ENCODE measurements at regions not wholly inside any gene's neighbourhood (a gene's known extent, or its start where the extent isn't known, plus 50 kb on each side); places are given as distances from the start of the nearest gene placed in this dataset.
"Not testable (repeated sequence)": the region's sequence is repeated elsewhere in the genome, so short reads cannot be mapped to it uniquely, and the experiment has no call there.

- no peak overlapping the region for H3K4me3 Mint-ChIP-seq
- ATAC-seq (ENCODE audit: low read depth) (no peak), DNase-seq (no peak)
- H3K27ac Mint-ChIP-seq, result no peak overlapping the region
- CTCF ChIA-PET, result no interaction called here
- peaks cover 14% of the 10 kb centered on the region for H3K27me3 Mint-ChIP-seq
- H3K9me3 Mint-ChIP-seq, result peaks cover under 1% of the 10 kb centered on the region
- POLR2A ChIA-PET, result no interaction called here
- intact Hi-C loops (cut with micrococcal nuclease), result no loop called here
- H3K36me3 Mint-ChIP-seq (ENCODE audit: low read depth), result no peaks in the 10 kb centered on the region
- no peak for TF ChIP-seq CTCF (IDR thresholded peaks at IDR 0.05)
- H3K4me1 Mint-ChIP-seq, result no peaks in the 10 kb centered on the region
Observed at GRCh38 chr5:96548905-96549304, 113.3 kb upstream of the CAST start.

GRCh38 chr5:96560857-96561256 lies 101.3 kb upstream of the CAST start:
- POLR2A ChIA-PET; DNase-seq; H3K9me3 Mint-ChIP-seq; ATAC-seq (ENCODE audit: low read depth); H3K36me3 Mint-ChIP-seq (ENCODE audit: low read depth); CTCF ChIA-PET; H3K4me3 Mint-ChIP-seq; intact Hi-C loops (cut with micrococcal nuclease); H3K4me1 Mint-ChIP-seq; H3K27me3 Mint-ChIP-seq; H3K27ac Mint-ChIP-seq: not testable (repeated sequence)

- H3K27me3 Mint-ChIP-seq, result peaks cover 2% of the 10 kb centered on the region
- intact Hi-C loops (cut with micrococcal nuclease), result no loop called here
- POLR2A ChIA-PET, result no interaction called here
- H3K36me3 Mint-ChIP-seq (ENCODE audit: low read depth), result no peaks in the 10 kb centered on the region
- ATAC-seq (ENCODE audit: low read depth) (no peak), DNase-seq (no peak)
- no peak overlapping the region for H3K27ac Mint-ChIP-seq
- peaks cover 8% of the 10 kb centered on the region for H3K4me1 Mint-ChIP-seq
- no peaks in the 10 kb centered on the region for H3K9me3 Mint-ChIP-seq
- no peak overlapping the region for H3K4me3 Mint-ChIP-seq
- no peak for TF ChIP-seq CTCF (IDR thresholded peaks at IDR 0.05)
- CTCF ChIA-PET, result no interaction called here
Observed at GRCh38 chr5:96562614-96563013, 99.6 kb upstream of the CAST start.

- no peak for ATAC-seq (ENCODE audit: low read depth)
- H3K27me3 Mint-ChIP-seq, result peaks cover 5% of the 10 kb centered on the region
- H3K9me3 Mint-ChIP-seq, result no peaks in the 10 kb centered on the region
- H3K36me3 Mint-ChIP-seq (ENCODE audit: low read depth), result no peaks in the 10 kb centered on the region
- no peak overlapping the region for H3K4me3 Mint-ChIP-seq
- ChIA-PET CTCF (no interaction called here), POLR2A (no interaction called here)
- no peak for TF ChIP-seq CTCF (IDR thresholded peaks at IDR 0.05)
- peaks cover 8% of the 10 kb centered on the region for H3K4me1 Mint-ChIP-seq
- H3K27ac Mint-ChIP-seq, result no peak overlapping the region
- intact Hi-C loops (cut with micrococcal nuclease), result no loop called here
- no peak for DNase-seq
Observed at GRCh38 chr5:96563816-96564215, 98.4 kb upstream of the CAST start.

- ChIA-PET POLR2A (no interaction called here), CTCF (no interaction called here)
- ATAC-seq (ENCODE audit: low read depth) (no peak), DNase-seq (no peak)
- TF ChIP-seq CTCF (IDR thresholded peaks at IDR 0.05), result no peak
- intact Hi-C loops (cut with micrococcal nuclease), result no loop called here
- Mint-ChIP-seq H3K27ac (no peak overlapping the region), H3K36me3 (ENCODE audit: low read depth) (no peaks in the 10 kb centered on the region), H3K9me3 (no peaks in the 10 kb centered on the region), H3K4me1 (peaks cover 8% of the 10 kb centered on the region), H3K4me3 (no peak overlapping the region), H3K27me3 (peaks cover 5% of the 10 kb centered on the region)
Observed at GRCh38 chr5:96565582-96566265, 96.5 kb upstream of the CAST start.

All from activated B cell treated with CpG ODN at 0.5 μM for 24 hours (primary cell).